Breast epithelium (tissue), 3 donors: ENCODE measurements at regions not wholly inside any gene's neighbourhood (a gene's known extent, or its start where the extent isn't known, plus 50 kb on each side); places are given as distances from the start of the nearest gene placed in this dataset.

ENCODE experiments used
- CTCF ChIP-seq, 3 donors: fragments of 450-650 bp; IDR thresholded peaks; one replicate each; pipeline ENCODE4 v1.5.1; 2016 to 2017; ENCODE audit warnings: antibody characterized with exemption in 3 of 3, mild to moderate bottlenecking in 3 of 3, moderate library complexity in 3 of 3
- POLR2AphosphoS5 ChIP-seq, 3 donors: sonication (generic); formaldehyde crosslinking; IDR thresholded peaks; one replicate each; pipeline ENCODE4 v1.6.1; 2017; ENCODE audit warnings: antibody characterized with exemption in 3 of 3

- TF ChIP-seq POLR2AphosphoS5 (IDR thresholded peaks at IDR 0.05): no peak
- TF ChIP-seq CTCF (IDR thresholded peaks at IDR 0.05): no peak
Observed at GRCh38 chr3:89649431-89649830, 542.0 kb downstream of the EPHA3 start.
